ENCODE measurements at regions not wholly inside any gene's neighbourhood (a gene's known extent, or its start where the extent isn't known, plus 50 kb on each side); places are given as distances from the start of the nearest gene placed in this dataset.

GRCh38 chr2:199018826-199019225 is 438.9 kb downstream of the SATB2 start:
- H4K5ac ChIP-seq (ENCODE audit: low read length): no peak overlapping the region
- no peak overlapping the region for H2BK5ac ChIP-seq (ENCODE audit: low read length)
- H3K27me3 ChIP-seq (ENCODE audit: insufficient read depth, low read length, poor library complexity): no peaks in the 10 kb centered on the region
- H2AK5ac ChIP-seq (ENCODE audit: low read length): no peak overlapping the region
- DNase-seq: no peak
- H3K9ac ChIP-seq (ENCODE audit: low read length): no peak overlapping the region
- H3K4me3 ChIP-seq (ENCODE audit: low read length): no peak overlapping the region
- no peaks in the 10 kb centered on the region for H3K79me2 ChIP-seq (ENCODE audit: control insufficient read depth, insufficient read depth, low read length)
- H3K27ac ChIP-seq (ENCODE audit: low read depth, low read length): no peak overlapping the region
- H3K18ac ChIP-seq (ENCODE audit: low read length): no peak overlapping the region
- H3K4me2 ChIP-seq (ENCODE audit: low read length): no peak overlapping the region
- no peak overlapping the region for H2BK15ac ChIP-seq (replicated peaks; ENCODE audit: low read depth)
- no peak overlapping the region for H2BK120ac ChIP-seq (ENCODE audit: low read depth, low read length)
- no peak overlapping the region for H3K23ac ChIP-seq (ENCODE audit: low read length)
- H3K4ac ChIP-seq (ENCODE audit: low read depth, low read length): no peak overlapping the region
- H3K56ac ChIP-seq (ENCODE audit: low read length): no peak overlapping the region
- H3K79me1 ChIP-seq (ENCODE audit: low read length): no peaks in the 10 kb centered on the region
- H4K8ac ChIP-seq (ENCODE audit: low read depth, low read length): no peak overlapping the region
- no peaks in the 10 kb centered on the region for H3K36me3 ChIP-seq (ENCODE audit: control insufficient read depth, insufficient read depth, low read length)
- no peaks in the 10 kb centered on the region for H3K4me1 ChIP-seq (ENCODE audit: control insufficient read depth, low read depth, low read length)
- no CpG with 5 or more reads among the region's 1 CpG for WGBS (ENCODE audit: extremely low coverage, insufficient coverage, low lambda C conversion rate)

GRCh38 chr2:199015072-199015471 is 442.7 kb downstream of the SATB2 start:
- Histone ChIP-seq H3K56ac (ENCODE audit: low read length) (no peak overlapping the region), H4K8ac (ENCODE audit: low read depth, low read length) (no peak overlapping the region), H3K4me2 (ENCODE audit: low read length) (no peak overlapping the region), H2BK5ac (ENCODE audit: low read length) (no peak overlapping the region), H2BK15ac (replicated peaks; ENCODE audit: low read depth) (no peak overlapping the region), H3K4me1 (ENCODE audit: control insufficient read depth, low read depth, low read length) (no peaks in the 10 kb centered on the region), H4K5ac (ENCODE audit: low read length) (no peak overlapping the region), H3K36me3 (ENCODE audit: control insufficient read depth, insufficient read depth, low read length) (no peaks in the 10 kb centered on the region), H3K27me3 (ENCODE audit: insufficient read depth, low read length, poor library complexity) (no peaks in the 10 kb centered on the region), H3K23ac (ENCODE audit: low read length) (no peak overlapping the region), H3K79me2 (ENCODE audit: control insufficient read depth, insufficient read depth, low read length) (no peaks in the 10 kb centered on the region), H2BK120ac (ENCODE audit: low read depth, low read length) (no peak overlapping the region), H3K4ac (ENCODE audit: low read depth, low read length) (no peak overlapping the region), H3K27ac (ENCODE audit: low read depth, low read length) (no peak overlapping the region), H2AK5ac (ENCODE audit: low read length) (no peak overlapping the region), H3K79me1 (ENCODE audit: low read length) (no peaks in the 10 kb centered on the region), H3K18ac (ENCODE audit: low read length) (no peak overlapping the region), H3K9ac (ENCODE audit: low read length) (no peak overlapping the region), H3K4me3 (ENCODE audit: low read length) (no peak overlapping the region)
- no peak for DNase-seq

- DNase-seq: no peak
- Histone ChIP-seq H3K4me1 (ENCODE audit: control insufficient read depth, low read depth, low read length) (no peaks in the 10 kb centered on the region), H3K4me2 (ENCODE audit: low read length) (no peak overlapping the region), H3K4ac (ENCODE audit: low read depth, low read length) (no peak overlapping the region), H3K4me3 (ENCODE audit: low read length) (no peak overlapping the region), H4K5ac (ENCODE audit: low read length) (no peak overlapping the region), H3K23ac (ENCODE audit: low read length) (no peak overlapping the region), H2AK5ac (ENCODE audit: low read length) (no peak overlapping the region), H3K79me1 (ENCODE audit: low read length) (no peaks in the 10 kb centered on the region), H3K36me3 (ENCODE audit: control insufficient read depth, insufficient read depth, low read length) (no peaks in the 10 kb centered on the region), H3K56ac (ENCODE audit: low read length) (no peak overlapping the region), H3K79me2 (ENCODE audit: control insufficient read depth, insufficient read depth, low read length) (no peaks in the 10 kb centered on the region), H2BK120ac (ENCODE audit: low read depth, low read length) (no peak overlapping the region), H3K27ac (ENCODE audit: low read depth, low read length) (no peak overlapping the region), H3K18ac (ENCODE audit: low read length) (no peak overlapping the region), H3K27me3 (ENCODE audit: insufficient read depth, low read length, poor library complexity) (no peaks in the 10 kb centered on the region), H2BK5ac (ENCODE audit: low read length) (no peak overlapping the region), H3K9ac (ENCODE audit: low read length) (no peak overlapping the region), H4K8ac (ENCODE audit: low read depth, low read length) (no peak overlapping the region), H2BK15ac (replicated peaks; ENCODE audit: low read depth) (no peak overlapping the region)
- no CpG with 5 or more reads among the region's 3 CpGs for WGBS (ENCODE audit: extremely low coverage, insufficient coverage, low lambda C conversion rate)
Measured at GRCh38 chr2:199014226-199014625, 443.5 kb downstream of the SATB2 start.

GRCh38 chr2:199011908-199012307 is 445.8 kb downstream of the SATB2 start:
- WGBS (ENCODE audit: extremely low coverage, insufficient coverage, low lambda C conversion rate): no CpG with 5 or more reads among the region's 4 CpGs
- Histone ChIP-seq H3K79me1 (ENCODE audit: low read length) (no peaks in the 10 kb centered on the region), H4K5ac (ENCODE audit: low read length) (no peak overlapping the region), H2AK5ac (ENCODE audit: low read length) (no peak overlapping the region), H3K23ac (ENCODE audit: low read length) (no peak overlapping the region), H3K4me2 (ENCODE audit: low read length) (no peak overlapping the region), H3K27ac (ENCODE audit: low read depth, low read length) (no peak overlapping the region), H3K4me1 (ENCODE audit: control insufficient read depth, low read depth, low read length) (no peaks in the 10 kb centered on the region), H2BK120ac (ENCODE audit: low read depth, low read length) (no peak overlapping the region), H3K18ac (ENCODE audit: low read length) (no peak overlapping the region), H3K9ac (ENCODE audit: low read length) (no peak overlapping the region), H3K36me3 (ENCODE audit: control insufficient read depth, insufficient read depth, low read length) (no peaks in the 10 kb centered on the region), H4K8ac (ENCODE audit: low read depth, low read length) (no peak overlapping the region), H3K79me2 (ENCODE audit: control insufficient read depth, insufficient read depth, low read length) (no peaks in the 10 kb centered on the region), H2BK5ac (ENCODE audit: low read length) (no peak overlapping the region), H3K56ac (ENCODE audit: low read length) (no peak overlapping the region), H3K27me3 (ENCODE audit: insufficient read depth, low read length, poor library complexity) (no peaks in the 10 kb centered on the region), H3K4me3 (ENCODE audit: low read length) (no peak overlapping the region), H2BK15ac (replicated peaks; ENCODE audit: low read depth) (no peak overlapping the region), H3K4ac (ENCODE audit: low read depth, low read length) (no peak overlapping the region)
- no peak for DNase-seq

- no peaks in the 10 kb centered on the region for H3K27me3 ChIP-seq (ENCODE audit: insufficient read depth, low read length, poor library complexity)
- H2BK15ac ChIP-seq (replicated peaks; ENCODE audit: low read depth): no peak overlapping the region
- no peaks in the 10 kb centered on the region for H3K79me1 ChIP-seq (ENCODE audit: low read length)
- H3K36me3 ChIP-seq (ENCODE audit: control insufficient read depth, insufficient read depth, low read length): no peaks in the 10 kb centered on the region
- no CpG with 5 or more reads among the region's 1 CpG for WGBS (ENCODE audit: extremely low coverage, insufficient coverage, low lambda C conversion rate)
- no peaks in the 10 kb centered on the region for H3K4me1 ChIP-seq (ENCODE audit: control insufficient read depth, low read depth, low read length)
- H3K9ac ChIP-seq (ENCODE audit: low read length): no peak overlapping the region
- H3K56ac ChIP-seq (ENCODE audit: low read length): no peak overlapping the region
- no peak overlapping the region for H3K18ac ChIP-seq (ENCODE audit: low read length)
- H4K8ac ChIP-seq (ENCODE audit: low read depth, low read length): no peak overlapping the region
- H2BK120ac ChIP-seq (ENCODE audit: low read depth, low read length): no peak overlapping the region
- H3K27ac ChIP-seq (ENCODE audit: low read depth, low read length): no peak overlapping the region
- H2BK5ac ChIP-seq (ENCODE audit: low read length): no peak overlapping the region
- no peak overlapping the region for H3K4me3 ChIP-seq (ENCODE audit: low read length)
- H3K79me2 ChIP-seq (ENCODE audit: control insufficient read depth, insufficient read depth, low read length): no peaks in the 10 kb centered on the region
- H2AK5ac ChIP-seq (ENCODE audit: low read length): no peak overlapping the region
- no peak for DNase-seq
- no peak overlapping the region for H3K23ac ChIP-seq (ENCODE audit: low read length)
- no peak overlapping the region for H4K5ac ChIP-seq (ENCODE audit: low read length)
- no peak overlapping the region for H3K4me2 ChIP-seq (ENCODE audit: low read length)
- no peak overlapping the region for H3K4ac ChIP-seq (ENCODE audit: low read depth, low read length)
Measured at GRCh38 chr2:198994678-198995077, 463.1 kb downstream of the SATB2 start.

- no peak overlapping the region for H4K5ac ChIP-seq (ENCODE audit: low read length)
- H3K27me3 ChIP-seq (ENCODE audit: insufficient read depth, low read length, poor library complexity): no peaks in the 10 kb centered on the region
- no peaks in the 10 kb centered on the region for H3K36me3 ChIP-seq (ENCODE audit: control insufficient read depth, insufficient read depth, low read length)
- H2AK5ac ChIP-seq (ENCODE audit: low read length): no peak overlapping the region
- H2BK15ac ChIP-seq (replicated peaks; ENCODE audit: low read depth): no peak overlapping the region
- H3K79me2 ChIP-seq (ENCODE audit: control insufficient read depth, insufficient read depth, low read length): no peaks in the 10 kb centered on the region
- no CpG with 5 or more reads among the region's 2 CpGs for WGBS (ENCODE audit: extremely low coverage, insufficient coverage, low lambda C conversion rate)
- H3K56ac ChIP-seq (ENCODE audit: low read length): no peak overlapping the region
- no peak overlapping the region for H3K18ac ChIP-seq (ENCODE audit: low read length)
- H2BK120ac ChIP-seq (ENCODE audit: low read depth, low read length): no peak overlapping the region
- no peak overlapping the region for H3K4me2 ChIP-seq (ENCODE audit: low read length)
- no peak overlapping the region for H2BK5ac ChIP-seq (ENCODE audit: low read length)
- no peak overlapping the region for H3K27ac ChIP-seq (ENCODE audit: low read depth, low read length)
- no peaks in the 10 kb centered on the region for H3K4me1 ChIP-seq (ENCODE audit: control insufficient read depth, low read depth, low read length)
- no peak overlapping the region for H4K8ac ChIP-seq (ENCODE audit: low read depth, low read length)
- no peak overlapping the region for H3K23ac ChIP-seq (ENCODE audit: low read length)
- no peak for DNase-seq
- H3K9ac ChIP-seq (ENCODE audit: low read length): no peak overlapping the region
- H3K4me3 ChIP-seq (ENCODE audit: low read length): no peak overlapping the region
- H3K4ac ChIP-seq (ENCODE audit: low read depth, low read length): no peak overlapping the region
- H3K79me1 ChIP-seq (ENCODE audit: low read length): no peaks in the 10 kb centered on the region
Measured at GRCh38 chr2:198991431-198991830, 466.3 kb downstream of the SATB2 start.
